AG04450 (cell line): ENCODE measurements at regions not wholly inside any gene's neighbourhood (a gene's known extent, or its start where the extent isn't known, plus 50 kb on each side); places are given as distances from the start of the nearest gene placed in this dataset.

Source experiments
- CTCF ChIA-PET: fragments of 300-600, 350-600 bp; formaldehyde crosslinking; extraction: SDS; loops from one replicate; lab custom pipeline; 2022; ENCODE audit warnings: antibody characterized with exemption, inconsistent platforms; lab: Charles Lee
- POLR2A ChIA-PET: fragments of 350-600 bp; formaldehyde crosslinking; extraction: SDS; loops from one replicate; lab custom pipeline; 2021; ENCODE audit warnings: antibody characterized with exemption, inconsistent platforms; lab: Yijun Ruan, JAX
- DNase-seq: peaks from one replicate; pipeline ENCODE4 v3.0.0-alpha.2; 2011; ENCODE audit warnings: low read depth, low spot score
- H3K27ac ChIP-seq: one replicate; pipeline ENCODE4 v1.5.1; 2012; ENCODE audit warnings: low read depth, low read length, control low read depth
- H3K27me3 ChIP-seq: one replicate; pipeline ENCODE4 v1.6.0; 2012; ENCODE audit warnings: low read length; ENCODE audit not compliant: control insufficient read depth, insufficient read depth
- H3K4me3 ChIP-seq: 2 replicates; pipeline ENCODE4 v1.5.1; 2011; ENCODE audit warnings: mild to moderate bottlenecking, low read depth, low read length, control low read depth
- H3K9me3 ChIP-seq: 2 replicates; pipeline ENCODE4 v1.5.1; 2012; ENCODE audit warnings: low read length; ENCODE audit not compliant: control insufficient read depth, insufficient read depth
- CTCF ChIP-seq: IDR thresholded peaks from 2 replicates; pipeline ENCODE4 v1.5.1; 2011; ENCODE audit warnings: low read depth, low read length, control low read depth, inconsistent platforms

GRCh38 chr1:14194511-14194910 is 404.0 kb upstream of the KAZN start:
- ChIA-PET CTCF (no interaction called here), POLR2A (no interaction called here)
- no peaks in the 10 kb centered on the region for H3K27me3 ChIP-seq
- H3K27ac ChIP-seq = no peak overlapping the region
- DNase-seq = no peak
- H3K9me3 ChIP-seq = peaks cover 8% of the 10 kb centered on the region; the same call in 1 of the 2 replicates
- no peak overlapping the region for H3K4me3 ChIP-seq
- no peak for TF ChIP-seq CTCF

GRCh38 chr1:14205066-14205465 is 393.4 kb upstream of the KAZN start:
- ChIA-PET POLR2A (no interaction called here), CTCF (no interaction called here)
- H3K4me3 ChIP-seq = no peak overlapping the region

GRCh38 chr1:14215151-14215550 is 383.3 kb upstream of the KAZN start:
- CTCF ChIA-PET = no interaction called here
- DNase-seq = no peak
- Histone ChIP-seq H3K4me3 (no peak overlapping the region), H3K27ac (no peak overlapping the region), H3K27me3 (no peaks in the 10 kb centered on the region), H3K9me3 (no peaks in the 10 kb centered on the region; the same call in 1 of the 2 replicates)
- no peak for TF ChIP-seq CTCF
- POLR2A ChIA-PET = no interaction called here

More at GRCh38 chr1:14205066-14205465, 393.4 kb upstream of the KAZN start:
- Histone ChIP-seq H3K27ac (no peak overlapping the region), H3K27me3 (no peaks in the 10 kb centered on the region), H3K9me3 (peaks cover 14% of the 10 kb centered on the region)
- DNase-seq = no peak
- TF ChIP-seq CTCF = no peak

GRCh38 chr1:14217384-14217783 is 381.1 kb upstream of the KAZN start:
- ChIA-PET POLR2A (no interaction called here), CTCF (interaction anchor here (0.7 kb wide), 1 partner anchor 270 kb away, joined by 3 read pairs; no protein-coding TSS in a partner anchor)

GRCh38 chr1:14220324-14220723 is 378.2 kb upstream of the KAZN start:
- POLR2A ChIA-PET = no interaction called here
- CTCF ChIA-PET = no interaction called here
- H3K4me3 ChIP-seq = no peak overlapping the region
- no peak for DNase-seq
- no peak for TF ChIP-seq CTCF
- no peaks in the 10 kb centered on the region for H3K27me3 ChIP-seq
- H3K27ac ChIP-seq = no peak overlapping the region
- H3K9me3 ChIP-seq = no peaks in the 10 kb centered on the region; the same call in 1 of the 2 replicates

More at GRCh38 chr1:14217384-14217783, 381.1 kb upstream of the KAZN start:
- Histone ChIP-seq H3K27ac (no peak overlapping the region), H3K27me3 (no peaks in the 10 kb centered on the region), H3K4me3 (no peak overlapping the region), H3K9me3 (no peaks in the 10 kb centered on the region; the same call in 1 of the 2 replicates)
- no peak for DNase-seq
- no peak for TF ChIP-seq CTCF
